IgD-negative memory B cell (primary cell): ENCODE measurements at regions not wholly inside any gene's neighbourhood (a gene's known extent, or its start where the extent isn't known, plus 50 kb on each side); places are given as distances from the start of the nearest gene placed in this dataset.

Experiments
- H3K27ac Mint-ChIP-seq, 3 donors: one replicate each; pipeline ENCODE4 v1.8.0; 2020 to 2022; ENCODE audit warnings: mild to moderate bottlenecking in 3 of 3, mixed read lengths in 3 of 3, moderate library complexity in 1 of 3
- H3K27me3 Mint-ChIP-seq: one replicate; pipeline ENCODE4 v1.8.0; 2021; ENCODE audit warnings: mixed read lengths
- H3K36me3 Mint-ChIP-seq: one replicate; pipeline ENCODE4 v1.8.0; 2020; ENCODE audit warnings: mild to moderate bottlenecking, mixed read lengths
- H3K4me1 Mint-ChIP-seq, 3 donors: one replicate each; pipeline ENCODE4 v1.8.0; 2020 to 2022; ENCODE audit warnings: mixed read lengths in 3 of 3, mild to moderate bottlenecking in 1 of 3
- H3K4me3 Mint-ChIP-seq, 4 donors: one replicate each; pipeline ENCODE4 v1.8.0; 2020 to 2022; ENCODE audit warnings: mild to moderate bottlenecking in 4 of 4, mixed read lengths in 4 of 4, moderate library complexity in 3 of 4
- H3K9me3 Mint-ChIP-seq, 3 donors: one replicate each; pipeline ENCODE4 v1.8.0; 2020 to 2021; ENCODE audit warnings: mixed read lengths in 3 of 3, mild to moderate bottlenecking in 1 of 3

DNA sequence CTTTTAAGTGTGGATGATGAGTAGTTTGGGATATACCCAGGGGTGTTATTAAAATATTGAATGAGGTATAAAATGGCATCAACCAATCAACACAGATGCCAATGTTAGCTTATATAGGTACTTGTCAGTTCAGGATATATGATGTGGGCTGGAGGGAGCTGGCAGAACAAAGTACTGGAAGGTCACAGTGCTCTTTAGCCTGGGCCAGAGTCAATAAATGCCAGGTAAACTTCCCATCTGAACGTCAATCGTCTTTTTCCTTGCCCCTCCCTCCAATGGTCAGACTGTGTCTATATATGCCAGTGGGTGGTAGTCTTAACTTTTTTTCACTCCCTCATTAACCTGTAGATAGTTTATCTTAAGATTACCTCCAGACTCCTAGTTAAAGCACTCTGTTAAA lies 140.8 kb upstream of the RBMS1 start:
- H3K27ac Mint-ChIP-seq, result no peak overlapping the region
- no peaks in the 10 kb centered on the region for H3K27me3 Mint-ChIP-seq
- H3K9me3 Mint-ChIP-seq, result peaks cover 0 to 20% (median 3%) of the 10 kb centered on the region in 3 donors
- H3K36me3 Mint-ChIP-seq, result peaks cover 2% of the 10 kb centered on the region
- no peak overlapping the region for H3K4me3 Mint-ChIP-seq
- peaks cover 0 to 2% (median 0%) of the 10 kb centered on the region in 3 donors for H3K4me1 Mint-ChIP-seq

- no peak overlapping the region for H3K27ac Mint-ChIP-seq
- no peak overlapping the region for H3K4me3 Mint-ChIP-seq
- H3K36me3 Mint-ChIP-seq, result peaks cover 4% of the 10 kb centered on the region
- H3K27me3 Mint-ChIP-seq, result no peaks in the 10 kb centered on the region
- peaks cover 0 to 2% (median 0%) of the 10 kb centered on the region in 3 donors for H3K4me1 Mint-ChIP-seq
- H3K9me3 Mint-ChIP-seq, result peaks cover 3 to 28% (median 5%) of the 10 kb centered on the region in 3 donors
These were observed 141.9 kb upstream of the RBMS1 start for GRCh38 chr2:160635488-160635887.

DNA sequence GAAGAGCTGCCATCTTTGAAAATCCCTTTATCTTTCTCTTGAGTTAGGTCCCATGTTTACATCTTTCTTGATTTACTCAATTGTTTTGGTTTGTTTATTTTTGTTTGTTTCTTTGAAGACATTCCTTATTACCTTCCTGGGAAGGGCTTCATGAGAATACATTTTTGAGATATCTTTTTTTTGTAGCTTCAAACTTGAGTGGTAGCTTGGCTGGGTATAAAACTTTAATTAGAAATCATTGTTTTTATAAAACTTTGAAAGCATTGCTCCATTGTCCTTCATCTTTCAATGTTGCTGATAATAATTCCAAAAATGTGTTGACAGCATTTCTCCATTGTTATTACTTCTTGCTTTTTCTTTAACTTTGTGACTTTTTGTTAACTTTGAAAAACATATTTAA lies 145.9 kb upstream of the RBMS1 start:
- peaks cover 4% of the 10 kb centered on the region for H3K36me3 Mint-ChIP-seq
- H3K4me3 Mint-ChIP-seq, result no peak overlapping the region
- H3K27ac Mint-ChIP-seq, result no peak overlapping the region
- no peaks in the 10 kb centered on the region for H3K27me3 Mint-ChIP-seq
- no peaks in the 10 kb centered on the region for H3K4me1 Mint-ChIP-seq
- peaks cover 7 to 32% (median 9%) of the 10 kb centered on the region in 3 donors for H3K9me3 Mint-ChIP-seq

- peaks cover 1% of the 10 kb centered on the region for H3K27me3 Mint-ChIP-seq
- H3K36me3 Mint-ChIP-seq, result no peaks in the 10 kb centered on the region
- peaks cover 0 to 4% (median 0%) of the 10 kb centered on the region in 3 donors for H3K4me1 Mint-ChIP-seq
- peaks cover 0 to 5% (median 2%) of the 10 kb centered on the region in 3 donors for H3K9me3 Mint-ChIP-seq
- H3K27ac Mint-ChIP-seq, result no peak overlapping the region
- no peak overlapping the region for H3K4me3 Mint-ChIP-seq
These were observed 153.3 kb upstream of the RBMS1 start for GRCh38 chr2:160646684-160647444.

- Mint-ChIP-seq H3K4me3 (no peak overlapping the region), H3K27ac (no peak overlapping the region), H3K4me1 (peaks cover 4 to 9% (median 4%) of the 10 kb centered on the region in 3 donors), H3K36me3 (no peaks in the 10 kb centered on the region), H3K9me3 (peaks cover 0 to 2% (median 2%) of the 10 kb centered on the region in 3 donors), H3K27me3 (peaks cover 1% of the 10 kb centered on the region)
These were observed 154.5 kb upstream of the RBMS1 start for GRCh38 chr2:160647967-160648685.

DNA sequence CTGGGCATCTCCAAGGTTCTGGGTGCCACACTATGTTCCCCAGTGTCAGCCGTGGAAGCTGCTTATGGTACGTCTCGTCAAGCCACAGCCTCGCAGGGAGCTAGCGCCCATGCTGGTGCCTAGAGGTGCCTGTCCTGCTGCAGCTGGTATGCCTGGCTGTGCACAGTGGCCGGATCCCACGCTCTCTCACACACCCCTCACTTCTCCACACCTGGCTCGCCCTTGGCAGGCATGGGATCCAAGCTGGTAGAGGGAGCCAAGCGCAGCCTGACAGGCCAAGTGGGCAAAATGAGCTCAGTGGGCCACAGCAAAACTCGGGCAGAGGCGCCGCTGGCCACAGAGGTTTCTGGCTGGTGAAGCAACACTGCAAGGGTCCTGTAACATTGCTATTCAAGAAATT lies 156.1 kb upstream of the RBMS1 start:
- no peak overlapping the region for H3K27ac Mint-ChIP-seq
- H3K4me3 Mint-ChIP-seq, result no peak overlapping the region
- H3K4me1 Mint-ChIP-seq, result peaks cover 4 to 9% (median 4%) of the 10 kb centered on the region in 3 donors

DNA sequence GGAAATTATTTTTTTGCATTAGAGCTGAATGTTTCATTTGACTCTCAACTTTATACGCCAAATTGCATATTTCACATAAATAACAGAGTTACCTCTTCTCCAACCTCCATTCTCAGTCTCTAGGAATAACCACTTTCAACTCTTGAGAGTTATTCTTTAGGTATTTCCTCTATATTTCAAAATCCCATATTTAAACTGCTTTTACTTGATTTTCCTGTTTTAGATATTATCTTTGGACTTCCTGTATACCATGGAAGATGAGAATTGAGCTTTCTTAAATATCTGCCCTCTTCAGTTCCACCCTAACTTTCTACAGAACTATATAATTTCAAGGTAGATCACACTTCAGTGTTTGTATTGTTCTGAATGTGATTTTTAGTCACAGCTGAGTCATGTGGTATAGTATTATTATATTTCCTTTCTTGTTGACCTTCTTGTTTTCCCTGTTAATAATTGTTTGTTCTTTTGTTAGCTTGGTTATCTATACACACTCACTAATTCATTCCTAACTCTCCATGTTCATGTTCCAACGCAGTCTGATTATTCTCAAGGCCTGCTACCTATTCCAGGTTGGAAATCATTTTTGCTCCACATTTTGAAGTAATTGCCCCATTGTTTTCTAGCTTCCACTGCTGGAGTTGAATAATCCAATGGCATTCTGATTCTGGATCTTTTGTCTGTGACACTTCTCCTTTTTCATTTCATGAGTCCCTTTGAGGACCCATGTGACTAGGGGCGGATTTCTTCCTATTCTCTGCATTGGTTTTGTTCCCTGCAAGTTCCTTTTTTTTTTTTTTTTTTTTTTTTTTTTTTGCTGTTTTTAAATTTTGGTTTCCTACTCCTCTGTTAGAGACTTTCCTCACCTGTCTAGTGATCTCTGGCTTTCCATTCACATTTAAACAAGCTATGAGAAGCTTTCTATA lies 156.8 kb upstream of the RBMS1 start:
- H3K4me3 Mint-ChIP-seq, result no peak overlapping the region
- H3K36me3 Mint-ChIP-seq, result no peaks in the 10 kb centered on the region
- peaks cover 1% of the 10 kb centered on the region for H3K27me3 Mint-ChIP-seq
- H3K27ac Mint-ChIP-seq, result no peak overlapping the region
- peaks cover 0 to 2% (median 0%) of the 10 kb centered on the region in 3 donors for H3K9me3 Mint-ChIP-seq
- H3K4me1 Mint-ChIP-seq, result peaks cover 4 to 9% (median 4%) of the 10 kb centered on the region in 3 donors

More for the DNA sequence above, 156.1 kb upstream of the RBMS1 start:
- peaks cover 0 to 2% (median 0%) of the 10 kb centered on the region in 3 donors for H3K9me3 Mint-ChIP-seq
- H3K27me3 Mint-ChIP-seq, result peaks cover 1% of the 10 kb centered on the region
- H3K36me3 Mint-ChIP-seq, result no peaks in the 10 kb centered on the region

DNA sequence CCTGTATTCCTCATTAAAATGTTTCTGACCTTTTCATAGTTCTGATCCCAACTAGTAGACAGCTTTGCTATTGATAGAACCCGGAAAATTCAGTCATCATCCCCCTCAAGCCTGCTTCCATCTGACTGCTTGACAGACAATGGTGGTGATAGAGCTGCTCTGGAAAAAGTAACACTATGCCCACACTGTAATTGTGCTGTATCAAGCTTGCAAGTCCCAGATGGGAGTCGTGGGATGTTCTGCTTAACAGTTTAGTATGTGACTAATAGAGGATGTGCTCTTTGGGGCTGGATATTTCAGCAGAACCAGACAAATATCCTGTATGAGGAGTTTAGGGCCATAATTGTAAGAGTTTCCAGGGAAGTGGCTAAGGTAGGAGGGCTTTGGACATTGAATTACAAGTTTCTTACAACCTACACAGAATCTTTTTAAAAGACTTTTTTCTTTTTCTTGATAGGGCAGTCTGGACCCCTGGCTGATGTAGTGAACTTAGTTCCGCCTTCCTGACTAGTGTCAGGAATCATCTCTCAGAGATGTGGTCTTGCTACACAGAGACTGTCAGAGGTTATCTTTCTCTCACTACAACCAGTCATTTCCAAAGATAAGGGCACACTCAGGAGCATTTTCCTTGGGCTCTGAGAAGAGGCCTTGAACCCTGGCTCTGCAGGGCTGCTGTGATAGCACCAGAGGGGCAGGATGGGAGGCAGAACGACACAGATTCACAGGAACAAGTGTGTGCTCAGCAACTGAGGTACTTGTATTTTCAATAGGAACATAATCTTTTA lies 158.0 kb upstream of the RBMS1 start:
- peaks cover 4 to 9% (median 4%) of the 10 kb centered on the region in 3 donors for H3K4me1 Mint-ChIP-seq
- H3K4me3 Mint-ChIP-seq, result no peak overlapping the region
- H3K27ac Mint-ChIP-seq, result no peak overlapping the region
- H3K36me3 Mint-ChIP-seq, result no peaks in the 10 kb centered on the region
- peaks cover 0 to 2% (median 0%) of the 10 kb centered on the region in 3 donors for H3K9me3 Mint-ChIP-seq
- H3K27me3 Mint-ChIP-seq, result peaks cover 5% of the 10 kb centered on the region

DNA sequence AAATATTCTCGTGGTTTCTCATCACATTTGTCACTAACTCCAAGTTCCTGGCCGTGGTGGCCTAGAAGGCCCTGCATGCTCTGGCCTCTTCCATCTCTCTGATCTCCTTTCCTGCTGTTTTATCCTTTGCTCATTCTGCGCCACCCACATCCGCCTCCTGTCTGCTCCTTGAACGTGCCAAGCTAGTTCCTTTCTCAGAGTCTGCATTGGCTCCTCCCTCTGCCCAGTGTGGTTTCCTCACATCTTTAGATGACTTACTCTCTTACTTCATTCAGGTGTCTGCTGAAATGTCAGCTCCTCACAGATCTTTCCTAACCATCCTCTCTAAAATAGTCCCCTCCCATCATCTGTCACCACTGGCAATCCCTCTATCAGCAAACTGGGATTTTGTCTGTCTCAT lies 158.6 kb upstream of the RBMS1 start:
- H3K9me3 Mint-ChIP-seq, result peaks cover 0 to 2% (median 0%) of the 10 kb centered on the region in 3 donors
- H3K36me3 Mint-ChIP-seq, result no peaks in the 10 kb centered on the region
- peaks cover 10% of the 10 kb centered on the region for H3K27me3 Mint-ChIP-seq
- no peak overlapping the region for H3K27ac Mint-ChIP-seq
- peaks cover 4 to 9% (median 4%) of the 10 kb centered on the region in 3 donors for H3K4me1 Mint-ChIP-seq
- no peak overlapping the region for H3K4me3 Mint-ChIP-seq

DNA sequence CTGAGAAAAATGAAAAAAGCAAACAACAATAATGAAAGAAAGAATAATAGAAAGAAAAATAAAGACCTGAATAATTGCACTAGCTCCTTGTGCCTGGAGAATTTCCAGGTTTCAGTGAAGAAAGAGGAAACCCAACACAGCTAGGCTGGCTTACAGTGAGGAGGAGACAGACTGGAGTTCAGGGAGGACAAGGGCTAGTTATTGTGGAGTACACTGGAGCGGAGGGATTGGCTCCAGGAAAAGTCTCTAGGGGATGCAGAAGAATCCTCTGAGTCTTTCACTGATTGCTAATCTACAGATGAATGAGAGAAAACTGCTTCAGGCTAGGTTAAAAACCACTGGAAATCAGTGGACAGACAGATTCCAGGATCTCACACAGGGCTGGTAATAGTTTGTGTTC lies 163.6 kb upstream of the RBMS1 start:
- H3K27ac Mint-ChIP-seq, result no peak overlapping the region

DNA sequence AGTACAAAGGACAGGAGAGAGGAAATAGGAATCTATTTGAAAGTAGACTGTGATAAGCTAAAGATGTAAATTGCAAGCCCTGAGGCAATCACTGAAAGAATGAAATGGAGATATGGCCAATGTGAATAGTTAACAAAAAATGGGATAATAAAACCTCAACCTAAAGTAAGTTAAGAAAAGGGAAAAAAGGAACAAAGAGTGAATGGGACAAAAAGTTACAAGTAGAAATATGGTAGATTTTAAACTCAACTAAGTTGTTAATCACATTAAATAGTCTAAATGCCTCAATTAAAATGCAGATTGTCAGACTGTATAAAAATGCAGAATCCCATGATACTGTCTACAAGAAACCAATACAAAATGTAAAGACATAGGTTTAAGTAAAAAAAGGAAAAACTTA lies 165.2 kb upstream of the RBMS1 start:
- H3K4me3 Mint-ChIP-seq, result no peak overlapping the region
- H3K27ac Mint-ChIP-seq, result no peak overlapping the region
- H3K9me3 Mint-ChIP-seq, result no peaks in the 10 kb centered on the region
- H3K4me1 Mint-ChIP-seq, result no peaks in the 10 kb centered on the region
- H3K27me3 Mint-ChIP-seq, result peaks cover 9% of the 10 kb centered on the region
- no peaks in the 10 kb centered on the region for H3K36me3 Mint-ChIP-seq

More for the DNA sequence above, 163.6 kb upstream of the RBMS1 start:
- Mint-ChIP-seq H3K4me3 (no peak overlapping the region), H3K36me3 (no peaks in the 10 kb centered on the region), H3K9me3 (no peaks in the 10 kb centered on the region), H3K27me3 (peaks cover 9% of the 10 kb centered on the region), H3K4me1 (peaks cover 0 to 8% (median 3%) of the 10 kb centered on the region in 3 donors)

DNA sequence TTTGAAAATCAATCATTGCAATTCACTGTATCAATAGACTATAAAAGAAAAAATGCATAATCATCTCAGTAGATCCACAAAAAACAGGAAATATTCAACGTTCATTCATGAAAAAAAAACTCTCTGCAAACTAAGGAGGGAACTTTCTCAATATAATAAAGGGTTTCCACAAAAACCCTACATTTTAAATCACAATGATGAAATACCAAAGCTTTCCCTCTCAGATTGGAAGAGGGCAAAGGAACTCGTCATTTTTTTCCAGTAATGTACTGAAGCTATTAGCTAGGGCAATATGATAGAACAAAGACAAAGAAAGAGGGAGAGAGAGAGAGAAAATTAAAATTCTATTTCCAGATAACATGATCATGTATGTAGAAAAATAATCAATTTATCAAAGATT lies 167.1 kb upstream of the RBMS1 start:
- peaks cover 9% of the 10 kb centered on the region for H3K27me3 Mint-ChIP-seq
- no peaks in the 10 kb centered on the region for H3K36me3 Mint-ChIP-seq
- H3K27ac Mint-ChIP-seq, result no peak overlapping the region
- no peaks in the 10 kb centered on the region for H3K9me3 Mint-ChIP-seq
- no peak overlapping the region for H3K4me3 Mint-ChIP-seq
- H3K4me1 Mint-ChIP-seq, result no peaks in the 10 kb centered on the region

DNA sequence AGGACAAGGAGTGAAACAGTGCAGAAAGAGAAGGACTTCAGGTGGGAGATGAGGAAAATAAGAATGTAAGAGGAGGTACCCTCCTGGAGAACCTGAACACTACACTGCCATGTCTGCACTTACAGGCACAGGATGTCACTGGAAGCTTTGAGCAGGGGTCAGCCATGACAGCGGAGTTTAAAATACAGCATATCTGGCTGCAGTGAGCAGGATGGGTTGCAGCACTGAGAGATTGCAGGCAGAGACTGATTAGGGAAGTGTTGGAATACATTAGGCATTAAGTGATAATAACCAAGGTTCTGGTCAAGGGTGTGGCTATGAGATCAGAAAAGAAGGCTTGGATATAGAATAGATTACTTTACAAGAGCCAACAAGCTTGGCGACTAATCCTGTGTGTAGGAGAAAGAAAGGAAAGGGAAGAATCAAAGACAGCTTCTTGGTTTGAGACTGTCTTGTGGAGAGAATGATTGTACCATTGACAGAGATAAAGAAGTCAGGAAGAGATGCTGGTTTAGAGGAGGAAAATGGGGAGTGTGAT lies 171.1 kb upstream of the RBMS1 start:
- Mint-ChIP-seq H3K27ac (peak overlapping the region in 1 of 3 donors; percentile 6), H3K36me3 (no peaks in the 10 kb centered on the region), H3K27me3 (no peaks in the 10 kb centered on the region), H3K4me3 (no peak overlapping the region), H3K4me1 (peaks cover 0 to 7% (median 5%) of the 10 kb centered on the region in 3 donors), H3K9me3 (no peaks in the 10 kb centered on the region)
